HG03196 (cell line): ENCODE measurements at regions not wholly inside any gene's neighbourhood (a gene's known extent, or its start where the extent isn't known, plus 50 kb on each side); places are given as distances from the start of the nearest gene placed in this dataset.

Source experiments
- ATAC-seq: cut with Tn5 transposase; IDR thresholded peaks from one replicate; pipeline ENCODE4 v1.9.1; 2021; ENCODE audit not compliant: unreplicated experiment

DNA sequence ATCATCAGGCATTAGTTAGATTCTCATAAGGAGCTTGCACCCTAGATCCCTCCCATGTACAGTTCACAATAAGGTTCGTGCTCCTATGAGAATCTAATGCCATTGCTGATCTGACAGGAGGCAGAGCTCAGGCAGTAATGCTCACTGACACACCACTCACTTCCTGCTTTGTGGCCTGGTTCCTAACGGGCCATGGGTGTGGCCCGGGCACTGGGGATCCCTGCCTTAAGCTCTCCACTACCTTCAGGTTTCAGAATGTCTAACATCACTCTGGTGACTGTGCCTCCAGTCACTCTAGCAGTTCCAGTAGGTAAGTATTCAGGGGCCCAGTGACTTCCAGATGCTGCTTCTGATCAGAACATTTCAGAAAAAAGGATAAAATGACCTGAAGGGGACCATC lies 152.4 kb downstream of the LRRC70 start:
- ATAC-seq: no peak

GRCh38 chr5:62729675-62730074 lies 151.1 kb downstream of the LRRC70 start:
- ATAC-seq: no peak

DNA sequence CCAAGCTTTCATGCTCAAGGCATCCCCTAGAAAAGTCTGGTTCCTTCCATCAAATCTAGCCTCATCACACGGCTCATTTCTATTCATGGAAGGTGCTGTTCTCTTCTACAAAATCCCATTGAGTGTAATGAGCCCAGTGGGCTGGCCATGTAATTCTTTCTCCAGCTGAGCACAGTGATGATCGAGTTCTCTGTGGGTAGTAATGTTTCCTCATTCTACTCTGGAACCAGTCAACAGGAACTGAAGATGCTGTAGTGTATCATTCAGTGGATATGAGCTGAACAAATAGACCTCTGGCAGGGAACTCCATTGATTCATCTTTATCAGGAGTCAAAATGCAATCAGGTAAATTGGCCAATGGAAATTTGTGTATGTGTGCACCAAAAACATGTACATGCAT lies 149.2 kb downstream of the LRRC70 start:
- ATAC-seq: no peak

- ATAC-seq: no peak
Measured at GRCh38 chr5:62727184-62727583, 148.6 kb downstream of the LRRC70 start.

DNA sequence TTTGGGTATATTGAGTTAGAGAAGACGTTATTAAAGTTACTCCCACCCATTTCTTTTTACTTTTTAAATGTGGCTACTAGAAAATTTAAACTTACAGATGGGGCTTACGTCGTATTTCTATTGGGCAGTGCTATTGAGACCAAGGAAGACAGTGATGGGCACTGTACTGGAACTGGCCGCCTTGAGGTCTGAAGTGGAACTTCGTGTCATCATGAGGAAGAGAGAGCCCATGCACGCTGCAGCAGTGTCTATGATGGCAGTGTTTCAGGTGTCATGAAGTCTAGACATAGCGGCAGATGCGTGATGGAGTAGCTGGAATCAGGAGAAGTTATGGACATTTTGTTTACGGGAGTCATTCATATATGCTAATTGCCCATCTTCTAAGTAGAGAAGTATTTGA lies 143.7 kb downstream of the LRRC70 start:
- no peak for ATAC-seq

- ATAC-seq: peak; percentile 96
Measured at GRCh38 chr5:62720031-62720441, 141.4 kb downstream of the LRRC70 start.

- no peak for ATAC-seq
Measured at GRCh38 chr5:62719061-62719720, 140.6 kb downstream of the LRRC70 start.

- no peak for ATAC-seq
Measured at GRCh38 chr5:62718324-62718723, 139.7 kb downstream of the LRRC70 start.

GRCh38 chr5:62717301-62717933 lies 138.8 kb downstream of the LRRC70 start:
- ATAC-seq: no peak

DNA sequence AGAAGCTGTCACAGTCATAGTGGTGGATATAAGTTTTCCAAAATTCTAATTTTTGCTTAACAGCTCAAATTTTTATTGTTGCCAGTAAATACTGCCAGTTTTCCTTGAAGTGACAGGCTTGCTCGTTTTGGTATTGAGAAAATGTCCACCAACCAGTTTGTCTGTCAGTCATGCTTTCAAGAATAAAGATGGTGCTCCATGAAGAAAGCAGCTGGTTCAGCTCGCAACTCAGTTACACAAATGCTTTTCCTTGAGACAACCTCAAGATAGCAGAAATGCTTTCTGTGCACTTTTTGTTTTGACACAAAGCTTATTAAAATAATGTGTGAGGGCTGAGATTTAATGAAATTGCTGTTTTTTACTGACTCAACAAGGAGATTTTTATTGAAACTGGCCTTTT lies 135.7 kb downstream of the LRRC70 start:
- no peak for ATAC-seq

DNA sequence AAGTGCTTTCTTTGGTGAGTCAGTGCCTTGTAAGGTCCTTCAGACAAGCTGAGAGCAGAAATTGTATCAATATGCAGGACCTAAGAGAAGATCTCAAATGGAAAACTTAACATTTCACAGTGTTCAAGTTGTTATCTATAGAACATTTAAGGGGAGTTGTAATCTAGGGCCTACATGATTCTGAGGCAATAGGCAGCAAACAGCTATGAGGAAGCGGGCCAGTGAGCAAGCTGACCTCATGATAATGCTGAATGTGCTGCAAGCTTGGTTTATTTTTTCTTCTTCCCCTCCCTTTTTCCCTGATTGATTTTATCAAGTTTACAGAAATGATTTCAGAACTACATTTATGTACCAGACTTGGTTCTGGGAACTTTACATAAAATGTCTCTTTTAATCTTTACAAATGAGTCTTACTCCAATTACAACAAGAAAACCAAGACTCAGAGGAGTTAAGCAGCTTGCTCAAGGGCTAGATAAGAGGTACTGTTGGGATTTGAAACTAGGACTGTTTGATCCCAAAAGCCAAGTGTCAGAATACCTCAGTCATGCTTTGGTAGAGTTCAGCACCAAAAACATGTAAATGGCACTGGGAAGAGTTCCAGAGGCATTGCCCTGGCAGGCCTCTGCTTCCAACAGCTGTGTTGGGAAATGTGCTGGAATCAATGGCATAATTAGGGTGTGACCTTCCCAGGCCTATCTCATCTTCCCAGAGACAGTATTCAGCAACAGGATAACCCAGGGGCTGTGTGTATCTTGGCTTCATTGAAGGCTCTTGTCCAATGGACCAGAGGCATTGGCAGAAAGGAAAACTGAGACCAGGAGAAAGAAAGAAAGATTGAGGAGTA lies 130.1 kb downstream of the LRRC70 start:
- ATAC-seq: no peak

GRCh38 chr5:62707563-62707962 lies 128.9 kb downstream of the LRRC70 start:
- ATAC-seq: no peak

- ATAC-seq: no peak
Measured at GRCh38 chr5:62707131-62707530, 128.5 kb downstream of the LRRC70 start.

DNA sequence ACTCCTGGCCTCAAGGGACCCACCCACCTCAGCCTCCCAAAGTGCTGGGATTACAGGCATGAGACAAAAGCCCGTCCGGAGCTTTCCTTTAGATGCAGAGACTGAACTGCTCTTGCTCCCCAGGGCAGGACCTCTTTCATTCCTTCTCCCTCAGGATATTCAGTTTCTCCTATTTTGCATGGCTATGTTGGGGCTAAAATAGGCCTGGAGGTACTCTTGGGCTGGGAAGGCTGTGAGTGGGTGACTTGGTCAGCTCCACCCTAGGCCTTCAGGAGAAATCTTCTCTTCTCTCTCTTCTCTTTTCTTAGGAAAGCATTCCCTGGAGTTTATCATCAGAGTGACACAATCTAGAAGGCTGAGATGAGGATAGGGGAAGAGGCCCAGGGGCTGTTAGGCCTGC lies 126.4 kb downstream of the LRRC70 start:
- ATAC-seq: no peak

- no peak for ATAC-seq
Measured at GRCh38 chr5:62702126-62702525, 123.5 kb downstream of the LRRC70 start.

DNA sequence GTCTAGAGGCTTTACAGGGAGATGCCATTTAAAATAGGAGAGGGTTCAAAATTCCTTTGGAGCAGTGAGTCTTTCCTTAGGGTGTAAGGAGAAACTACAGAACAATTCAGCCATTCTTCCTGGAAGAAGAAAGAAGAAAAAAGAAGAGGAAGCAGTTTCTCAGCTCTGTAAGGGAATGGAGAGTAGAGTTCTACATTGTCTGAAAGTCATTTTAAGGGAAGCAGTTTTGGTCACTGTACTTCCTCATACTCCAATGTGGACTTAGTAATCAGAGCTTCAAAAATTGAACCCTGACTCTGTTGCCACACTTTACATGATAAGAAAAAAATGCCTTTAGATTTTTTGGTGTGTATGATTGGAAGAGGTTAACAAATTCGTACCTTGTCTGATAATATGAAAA lies 122.4 kb downstream of the LRRC70 start:
- no peak for ATAC-seq

GRCh38 chr5:62698756-62699155 lies 120.1 kb downstream of the LRRC70 start:
- ATAC-seq: no peak

DNA sequence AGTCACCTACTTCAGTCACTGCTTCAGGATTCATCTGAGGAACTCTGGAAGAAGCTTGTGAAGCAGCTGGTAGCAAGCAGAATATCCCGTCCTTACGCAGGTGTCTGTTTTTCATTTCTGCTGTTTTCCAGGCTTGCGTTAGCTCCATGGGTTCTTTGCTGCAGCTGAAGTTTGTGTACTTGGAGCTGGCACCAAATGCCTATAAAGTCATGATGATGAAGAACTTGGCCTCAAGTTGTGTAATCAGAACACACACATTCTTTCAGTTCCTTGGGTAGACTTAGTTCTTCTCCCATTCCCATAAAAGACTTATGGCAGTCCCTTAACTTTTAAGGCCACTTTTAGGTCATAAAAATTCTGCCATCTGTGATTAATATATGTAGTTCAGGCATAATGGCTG lies 116.7 kb downstream of the LRRC70 start:
- no peak for ATAC-seq

- ATAC-seq: no peak
Measured at GRCh38 chr5:62692946-62693713, 114.5 kb downstream of the LRRC70 start.

DNA sequence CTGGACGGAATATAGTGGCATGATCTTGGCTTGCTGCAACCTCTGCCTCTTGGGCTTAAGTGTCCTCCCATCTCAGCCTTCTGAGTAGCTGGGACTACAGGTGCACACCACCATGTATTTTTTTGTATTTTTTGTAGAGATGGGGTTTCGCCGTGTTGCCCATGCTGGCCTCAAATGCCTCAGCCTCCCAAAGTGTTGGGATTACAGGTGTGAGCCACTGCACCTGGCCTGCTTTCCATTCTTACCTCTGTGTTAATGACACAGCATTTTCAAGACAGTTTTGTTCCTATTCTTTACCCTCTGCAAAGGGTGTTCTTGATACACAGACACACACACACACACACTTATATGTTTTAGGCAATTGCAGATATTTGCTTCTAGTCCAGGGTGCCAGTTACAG lies 113.3 kb downstream of the LRRC70 start:
- ATAC-seq: no peak

DNA sequence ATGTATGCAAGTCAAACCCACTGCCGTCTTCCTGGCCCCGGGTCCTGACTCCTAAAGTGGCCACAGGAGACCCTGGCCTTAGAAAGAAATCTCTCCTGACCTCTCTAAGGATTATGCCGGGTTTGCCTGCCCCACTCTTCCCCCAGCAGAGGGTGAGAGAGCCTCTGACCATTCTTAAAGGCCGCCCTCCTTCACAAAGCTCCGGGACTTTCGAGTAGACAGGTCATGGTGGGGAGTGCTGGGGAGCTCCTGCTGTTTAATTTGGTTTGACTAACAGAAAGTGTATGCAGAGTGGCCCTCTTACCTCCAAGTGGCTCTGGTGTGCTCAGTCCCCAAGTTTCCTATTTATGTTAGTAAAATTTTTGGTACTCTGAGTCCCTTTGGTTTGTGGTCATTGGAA lies 111.8 kb downstream of the LRRC70 start:
- ATAC-seq: no peak
